Activated CD8-positive, alpha-beta memory T cell treated with anti-CD3 and anti-CD28 coated beads, Interleukin-2, amount 50 U/mL, for 24 hours (primary cell): ENCODE measurements at regions not wholly inside any gene's neighbourhood (a gene's known extent, or its start where the extent isn't known, plus 50 kb on each side); places are given as distances from the start of the nearest gene placed in this dataset.
A peak's percentile ranks its signal among the peaks of the same experiment; 100 is the strongest.

Experiments used
- DNase-seq: peaks from one replicate; pipeline ENCODE4 v3.0.0-alpha.2; 2020; ENCODE audit errors: extremely low read depth

- DNase-seq: no peak
These were observed 542.3 kb downstream of the BCOR start for GRCh38 chrX:39555431-39555830.

GRCh38 chrX:39556056-39556455 is 541.7 kb downstream of the BCOR start:
- DNase-seq: no peak

- DNase-seq: no peak
These were observed 538.5 kb downstream of the BCOR start for GRCh38 chrX:39559229-39559628.

- DNase-seq: no peak
These were observed 537.5 kb downstream of the BCOR start for GRCh38 chrX:39560271-39560670.

- no peak for DNase-seq
These were observed 534.6 kb downstream of the BCOR start for GRCh38 chrX:39563178-39563577.

GRCh38 chrX:39564751-39565150 is 533.0 kb downstream of the BCOR start:
- DNase-seq: no peak

GRCh38 chrX:39574178-39574577 is 523.6 kb downstream of the BCOR start:
- no peak for DNase-seq

- no peak for DNase-seq
These were observed 521.5 kb downstream of the BCOR start for GRCh38 chrX:39576041-39576872.

- DNase-seq: no peak
These were observed 520.4 kb downstream of the BCOR start for GRCh38 chrX:39577206-39577984.

- peak; percentile 28 for DNase-seq
These were observed 519.5 kb downstream of the BCOR start for GRCh38 chrX:39577985-39578869.

- no peak for DNase-seq
These were observed 517.7 kb downstream of the BCOR start for GRCh38 chrX:39580043-39580442.

- no peak for DNase-seq
These were observed 516.3 kb downstream of the BCOR start for GRCh38 chrX:39581411-39581810.

- DNase-seq: no peak
These were observed 515.7 kb downstream of the BCOR start for GRCh38 chrX:39582091-39582490.

- DNase-seq: no peak
These were observed 514.8 kb downstream of the BCOR start for GRCh38 chrX:39582976-39583375.

- no peak for DNase-seq
These were observed 511.9 kb downstream of the BCOR start for GRCh38 chrX:39585808-39586207.

- DNase-seq: no peak
These were observed 511.4 kb downstream of the BCOR start for GRCh38 chrX:39586359-39586758.

- DNase-seq: no peak
These were observed 506.7 kb downstream of the BCOR start for GRCh38 chrX:39591099-39591498.

GRCh38 chrX:39592776-39593175 is 505.0 kb downstream of the BCOR start:
- DNase-seq: no peak

GRCh38 chrX:39595977-39596376 is 501.8 kb downstream of the BCOR start:
- no peak for DNase-seq

GRCh38 chrX:39596437-39596836 is 501.3 kb downstream of the BCOR start:
- no peak for DNase-seq

- DNase-seq: no peak
These were observed 498.4 kb downstream of the BCOR start for GRCh38 chrX:39599339-39599738.

- no peak for DNase-seq
These were observed 497.5 kb downstream of the BCOR start for GRCh38 chrX:39600222-39600621.
